T-helper 17 cell (primary cell): ENCODE measurements at regions not wholly inside any gene's neighbourhood (a gene's known extent, or its start where the extent isn't known, plus 50 kb on each side); places are given as distances from the start of the nearest gene placed in this dataset.

Experiments used
- ATAC-seq: fragments of 150-1000 bp; cut with Tn5 transposase; 2 replicates; pipeline ENCODE4 v1.10.0; 2021; ENCODE audit warnings: mild to moderate bottlenecking, moderate library complexity
- DNase-seq, 3 donors: peaks; one replicate each; pipeline versions ENCODE4 v3.0.0 to v3.0.0-alpha.2; 2020 to 2021
- H3K9me3 ChIP-seq: one replicate; pipeline ENCODE4 v1.7.0; 2013; ENCODE audit warnings: low read length, mild to moderate bottlenecking; ENCODE audit not compliant: control insufficient read depth, poor library complexity, severe bottlenecking
- H3K27ac Mint-ChIP-seq: one replicate; pipeline ENCODE4 v1.8.0; 2022; ENCODE audit warnings: mild to moderate bottlenecking, moderate library complexity, mixed read lengths
- H3K27me3 Mint-ChIP-seq: one replicate; pipeline ENCODE4 v1.8.0; 2022; ENCODE audit warnings: mixed read lengths
- H3K36me3 Mint-ChIP-seq: one replicate; pipeline ENCODE4 v1.8.0; 2022; ENCODE audit warnings: low read depth, mixed read lengths
- H3K4me1 Mint-ChIP-seq: one replicate; pipeline ENCODE4 v1.8.0; 2022; ENCODE audit warnings: mild to moderate bottlenecking, mixed read lengths
- H3K4me3 Mint-ChIP-seq: one replicate; pipeline ENCODE4 v1.8.0; 2022; ENCODE audit warnings: mild to moderate bottlenecking, moderate library complexity, mixed read lengths

DNA sequence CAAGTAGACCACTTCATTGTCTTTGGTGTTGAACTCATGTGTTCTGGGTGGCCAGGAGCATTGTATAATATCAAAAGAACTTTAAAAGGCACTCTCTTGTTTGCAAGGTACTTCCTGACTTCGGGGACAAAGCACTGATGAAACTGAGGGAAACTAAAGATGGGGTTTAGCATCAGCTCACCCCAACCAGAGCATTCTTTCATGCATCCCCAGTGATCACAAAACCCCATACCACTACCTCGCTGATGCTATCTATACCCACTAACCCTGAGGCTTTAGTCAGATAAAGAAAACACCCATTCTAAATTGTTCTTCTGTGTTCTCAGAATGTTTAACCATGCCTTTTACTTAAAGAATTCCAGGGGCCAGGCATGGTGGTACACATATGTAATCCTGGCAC lies 94.5 kb upstream of the DOCK9 start:
- no peaks in the 10 kb centered on the region for H3K27me3 Mint-ChIP-seq
- ATAC-seq: peak; percentile 52
- peak overlapping the region; percentile 5 for H3K27ac Mint-ChIP-seq
- no peak for DNase-seq
- H3K4me3 Mint-ChIP-seq: no peak overlapping the region
- no peaks in the 10 kb centered on the region for H3K9me3 ChIP-seq
- H3K36me3 Mint-ChIP-seq: peaks cover 3% of the 10 kb centered on the region
- peaks cover 40% of the 10 kb centered on the region for H3K4me1 Mint-ChIP-seq

DNA sequence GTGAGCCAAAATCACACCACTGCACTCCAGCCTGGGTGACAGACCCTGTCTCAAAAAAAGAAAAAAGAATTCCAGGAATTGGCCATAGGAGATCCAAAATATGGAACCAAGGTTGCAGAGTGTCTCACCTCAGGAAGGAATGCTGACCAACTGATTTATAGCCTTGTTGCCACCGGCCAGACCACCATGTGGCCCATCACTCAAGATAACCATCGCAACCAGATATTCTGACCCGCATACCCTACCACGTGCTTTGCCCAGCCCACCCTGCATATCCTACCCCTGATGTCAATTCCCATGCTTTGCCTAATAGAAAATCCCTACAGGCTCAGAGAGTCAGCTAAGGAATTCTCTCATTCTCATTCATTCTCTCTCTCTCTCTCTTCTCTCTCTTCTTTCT lies 95.1 kb upstream of the DOCK9 start:
- H3K36me3 Mint-ChIP-seq: peaks cover 3% of the 10 kb centered on the region
- ATAC-seq (no peak), DNase-seq (no peak)
- no peaks in the 10 kb centered on the region for H3K9me3 ChIP-seq
- H3K4me1 Mint-ChIP-seq: peaks cover 42% of the 10 kb centered on the region
- H3K27ac Mint-ChIP-seq: peak overlapping the region; percentile 5
- H3K27me3 Mint-ChIP-seq: no peaks in the 10 kb centered on the region
- no peak overlapping the region for H3K4me3 Mint-ChIP-seq

DNA sequence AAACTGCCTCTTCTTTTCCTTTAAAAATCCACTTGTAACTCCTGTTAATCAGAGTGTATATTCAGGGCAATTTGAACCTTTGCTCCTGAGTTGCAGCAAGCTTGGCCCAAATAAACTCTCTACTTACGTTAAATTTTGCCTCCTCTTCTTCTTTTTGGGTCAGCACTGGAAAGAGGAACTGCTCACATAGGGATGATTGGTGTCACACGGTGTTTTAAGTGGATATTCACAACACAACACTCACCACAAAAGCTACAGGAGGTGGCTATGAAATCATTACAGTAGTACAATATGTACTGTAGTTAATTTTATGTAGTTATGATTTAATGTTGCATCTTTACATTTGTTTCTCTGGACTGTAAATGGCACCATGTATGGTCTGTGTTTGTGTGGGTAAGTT lies 96.8 kb upstream of the DOCK9 start:
- Mint-ChIP-seq H3K4me1 (peaks cover 49% of the 10 kb centered on the region), H3K27me3 (no peaks in the 10 kb centered on the region), H3K36me3 (peaks cover 4% of the 10 kb centered on the region), H3K4me3 (no peak overlapping the region), H3K27ac (no peak overlapping the region)
- DNase-seq (no peak), ATAC-seq (no peak)
- no peaks in the 10 kb centered on the region for H3K9me3 ChIP-seq

DNA sequence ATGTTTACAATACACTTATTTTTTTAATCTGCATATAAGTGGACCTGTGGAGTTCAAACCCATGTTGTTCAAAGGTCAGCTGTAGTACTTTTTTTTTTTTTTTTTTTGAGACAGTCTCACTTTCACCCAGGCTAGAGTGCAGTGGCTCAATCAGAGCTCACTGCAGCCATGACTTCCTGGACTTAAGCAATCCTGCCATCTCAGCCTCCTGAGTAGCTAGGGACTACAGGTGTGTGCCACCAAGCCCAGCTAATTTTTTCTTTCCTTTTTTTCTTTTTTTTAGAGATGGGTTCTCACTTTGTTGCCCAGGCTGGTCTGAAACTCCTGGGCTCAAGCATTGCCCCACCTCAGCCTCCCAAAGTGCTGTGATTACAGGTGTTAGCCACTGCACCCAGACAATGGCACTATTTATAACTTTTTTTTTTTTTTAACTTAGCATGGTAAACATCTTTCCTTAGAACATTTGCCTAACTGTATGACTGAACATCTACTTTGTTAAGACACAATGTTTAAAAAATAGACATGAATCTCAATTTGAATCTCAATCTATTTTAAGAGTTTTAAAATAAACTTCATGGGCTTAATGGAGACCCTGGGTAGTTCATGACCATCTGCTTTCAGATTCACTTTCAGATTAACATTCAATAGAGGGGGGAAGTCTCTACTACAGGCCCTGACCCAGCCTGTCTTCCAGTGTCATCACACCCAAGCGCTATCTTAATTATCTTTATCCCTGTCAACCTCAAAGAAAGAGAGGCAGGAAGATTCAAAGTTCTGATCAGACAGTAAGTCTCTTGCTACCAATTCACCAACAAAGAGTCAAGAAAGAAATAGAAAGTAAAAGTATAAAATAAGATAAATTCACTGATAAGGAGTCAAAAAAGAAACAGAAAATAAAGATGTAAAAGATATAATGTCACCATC lies 97.7 kb upstream of the DOCK9 start:
- H3K27ac Mint-ChIP-seq: peak overlapping the region; percentile 96
- H3K36me3 Mint-ChIP-seq: peaks cover 4% of the 10 kb centered on the region
- ATAC-seq (peak; percentile 73), DNase-seq (no peak)
- H3K4me3 Mint-ChIP-seq: peak overlapping the region; percentile 64
- H3K9me3 ChIP-seq: no peaks in the 10 kb centered on the region
- H3K4me1 Mint-ChIP-seq: peaks cover 51% of the 10 kb centered on the region
- H3K27me3 Mint-ChIP-seq: no peaks in the 10 kb centered on the region

DNA sequence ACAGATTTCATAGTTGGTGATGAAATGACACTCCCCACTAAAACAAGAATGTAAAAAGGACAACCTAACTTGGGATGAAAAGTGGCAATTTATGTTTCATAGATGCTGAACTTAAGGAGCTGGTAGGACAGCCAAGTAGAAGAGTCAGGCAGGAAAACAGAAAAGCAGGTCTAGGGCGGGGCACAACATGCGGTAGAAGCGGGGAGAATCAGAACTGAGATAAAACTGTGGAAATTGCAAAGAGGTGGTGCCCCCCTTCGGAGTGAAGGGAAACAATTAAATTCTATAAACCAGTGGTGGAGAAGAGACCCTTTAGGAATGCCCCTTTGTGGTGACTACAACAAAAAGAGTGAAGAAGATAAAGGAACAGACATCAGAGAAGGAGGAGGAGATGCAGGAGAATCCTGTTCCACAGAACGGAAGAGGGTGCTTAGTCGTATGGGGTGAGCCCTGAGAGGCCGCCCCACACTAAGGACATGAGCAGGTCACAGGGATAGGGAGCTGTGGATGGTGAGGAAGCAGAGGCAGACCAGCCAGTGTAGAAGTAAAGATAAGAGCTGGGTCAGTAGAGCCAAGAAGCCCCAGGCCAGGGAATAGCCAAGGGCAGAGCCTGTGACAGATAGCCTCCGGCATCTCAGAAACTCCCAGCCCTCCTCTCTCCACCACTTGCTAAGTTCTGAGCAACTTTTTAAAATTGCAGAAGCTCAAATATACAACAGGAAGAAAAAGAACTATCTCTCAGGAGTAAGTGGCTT lies 100.3 kb upstream of the DOCK9 start:
- no peak for DNase-seq
- Mint-ChIP-seq H3K27ac (peak overlapping the region; percentile 96), H3K4me1 (peaks cover 40% of the 10 kb centered on the region), H3K27me3 (no peaks in the 10 kb centered on the region), H3K4me3 (peak overlapping the region; percentile 72), H3K36me3 (peaks cover 4% of the 10 kb centered on the region)
- no peaks in the 10 kb centered on the region for H3K9me3 ChIP-seq
- peak; percentile 59 for ATAC-seq

DNA sequence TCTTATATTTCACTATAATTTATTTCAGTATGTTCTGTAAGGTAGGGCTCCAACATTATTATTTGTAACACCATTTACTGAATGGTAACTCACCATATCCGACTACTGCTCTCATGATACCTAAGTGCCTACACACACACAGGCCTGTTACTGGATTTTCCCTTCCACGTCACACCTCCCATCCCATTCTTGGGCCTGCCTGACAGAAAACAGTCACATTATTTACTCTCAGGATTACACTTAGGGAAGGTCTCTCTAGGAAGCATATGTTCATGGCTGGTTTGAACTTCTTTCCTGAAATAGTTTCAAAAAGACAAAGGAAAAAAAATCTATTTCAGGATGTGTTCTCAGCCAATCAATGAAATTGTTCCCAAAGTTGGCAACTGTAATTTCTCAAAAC lies 102.3 kb upstream of the DOCK9 start:
- no peak for DNase-seq
- Mint-ChIP-seq H3K4me3 (no peak overlapping the region), H3K27ac (peak overlapping the region; percentile 67), H3K27me3 (no peaks in the 10 kb centered on the region), H3K36me3 (peaks cover 2% of the 10 kb centered on the region), H3K4me1 (peaks cover 56% of the 10 kb centered on the region)
- no peak for ATAC-seq
- no peaks in the 10 kb centered on the region for H3K9me3 ChIP-seq

DNA sequence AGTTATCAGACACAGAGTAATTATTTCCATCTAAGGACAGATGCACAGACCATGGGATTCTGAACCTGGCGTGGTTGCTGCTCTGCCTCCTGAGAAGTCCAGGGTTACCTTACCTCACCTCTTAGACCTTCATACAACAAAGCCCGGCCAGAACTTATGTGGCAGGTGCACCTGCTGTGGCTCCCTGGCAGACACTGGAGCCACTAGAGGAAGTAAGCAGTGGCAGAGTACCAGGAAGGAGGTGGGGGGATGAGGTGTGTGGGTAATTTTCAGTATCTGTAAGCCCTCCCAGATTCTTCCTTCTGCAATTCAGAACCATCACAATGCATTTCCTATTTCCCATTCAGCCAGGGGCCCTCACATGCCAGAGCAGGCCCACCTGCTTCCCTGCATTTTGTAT lies 106.1 kb upstream of the DOCK9 start:
- Mint-ChIP-seq H3K27ac (peak overlapping the region; percentile 93), H3K27me3 (no peaks in the 10 kb centered on the region), H3K4me3 (peak overlapping the region; percentile 91), H3K4me1 (peaks cover 39% of the 10 kb centered on the region), H3K36me3 (peaks cover 4% of the 10 kb centered on the region)
- DNase-seq (no peak), ATAC-seq (no peak)
- H3K9me3 ChIP-seq: no peaks in the 10 kb centered on the region

DNA sequence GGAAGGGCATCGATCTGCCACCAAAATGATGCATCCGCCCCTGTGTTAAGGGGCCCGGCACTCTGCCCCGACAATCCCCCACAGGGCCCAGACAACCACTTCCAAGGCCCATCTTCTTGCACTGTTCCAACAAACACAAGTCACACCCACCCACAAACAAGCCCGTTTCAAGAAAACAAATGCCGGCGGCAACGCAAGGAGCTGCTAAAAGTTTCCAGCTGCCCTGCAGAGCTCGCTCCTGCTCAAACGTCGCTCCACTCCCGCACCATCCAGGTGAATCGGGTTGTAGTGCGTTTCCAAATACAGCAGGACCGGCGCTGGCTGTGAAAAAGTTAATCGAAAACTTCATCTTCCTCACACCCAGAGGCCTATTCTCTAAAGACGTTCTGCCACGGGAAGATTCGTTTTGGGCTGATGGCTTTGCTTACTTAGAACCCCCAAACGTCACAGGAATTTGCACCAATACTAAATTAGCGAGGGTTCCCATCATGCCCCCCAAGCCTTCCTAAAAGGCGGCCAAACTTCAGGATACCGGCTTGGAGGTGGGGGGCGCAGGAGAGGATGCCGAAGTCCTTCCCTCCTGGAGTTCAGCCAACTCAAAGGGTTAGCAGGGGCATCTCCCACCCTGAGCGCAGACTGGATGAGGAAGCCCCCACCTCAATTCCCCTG lies 107.4 kb upstream of the DOCK9 start:
- peak in 1 of 3 donors; percentile 22 for DNase-seq
- H3K27me3 Mint-ChIP-seq: no peaks in the 10 kb centered on the region

DNA sequence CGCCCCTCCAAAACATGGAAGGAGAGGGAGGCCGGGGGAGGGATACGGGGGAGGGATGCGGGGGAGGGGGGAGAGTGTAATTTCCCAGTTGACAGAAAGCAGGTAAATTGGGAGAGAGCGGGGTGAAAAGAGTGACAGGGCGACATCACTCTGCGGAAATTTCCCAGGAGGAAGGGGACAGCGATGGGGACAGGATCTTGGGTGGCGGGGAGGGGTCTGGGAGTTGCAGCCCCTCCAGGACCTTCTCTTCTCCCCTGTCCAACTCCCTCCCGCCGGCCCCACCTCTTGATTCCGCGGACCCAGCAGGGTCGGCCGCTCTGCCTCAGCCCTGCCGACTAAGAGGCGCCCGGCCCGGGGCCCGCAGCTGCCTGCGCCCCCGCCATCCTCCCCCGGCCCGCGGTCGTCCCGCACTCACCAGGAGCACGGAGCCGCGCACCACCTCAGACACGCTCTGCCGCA lies 108.0 kb upstream of the DOCK9 start:
- ATAC-seq (no peak), DNase-seq (no peak)
- H3K4me1 Mint-ChIP-seq: peaks cover 34% of the 10 kb centered on the region
- no peaks in the 10 kb centered on the region for H3K27me3 Mint-ChIP-seq
- H3K9me3 ChIP-seq: no peaks in the 10 kb centered on the region
- peaks cover 4% of the 10 kb centered on the region for H3K36me3 Mint-ChIP-seq
- peak overlapping the region; percentile 91 for H3K4me3 Mint-ChIP-seq
- H3K27ac Mint-ChIP-seq: peak overlapping the region; percentile 93

More for the DNA sequence above, 107.4 kb upstream of the DOCK9 start:
- H3K9me3 ChIP-seq: no peaks in the 10 kb centered on the region
- Mint-ChIP-seq H3K36me3 (peaks cover 4% of the 10 kb centered on the region), H3K4me1 (peaks cover 38% of the 10 kb centered on the region), H3K4me3 (peak overlapping the region; percentile 91), H3K27ac (peak overlapping the region; percentile 93)
- no peak for ATAC-seq

DNA sequence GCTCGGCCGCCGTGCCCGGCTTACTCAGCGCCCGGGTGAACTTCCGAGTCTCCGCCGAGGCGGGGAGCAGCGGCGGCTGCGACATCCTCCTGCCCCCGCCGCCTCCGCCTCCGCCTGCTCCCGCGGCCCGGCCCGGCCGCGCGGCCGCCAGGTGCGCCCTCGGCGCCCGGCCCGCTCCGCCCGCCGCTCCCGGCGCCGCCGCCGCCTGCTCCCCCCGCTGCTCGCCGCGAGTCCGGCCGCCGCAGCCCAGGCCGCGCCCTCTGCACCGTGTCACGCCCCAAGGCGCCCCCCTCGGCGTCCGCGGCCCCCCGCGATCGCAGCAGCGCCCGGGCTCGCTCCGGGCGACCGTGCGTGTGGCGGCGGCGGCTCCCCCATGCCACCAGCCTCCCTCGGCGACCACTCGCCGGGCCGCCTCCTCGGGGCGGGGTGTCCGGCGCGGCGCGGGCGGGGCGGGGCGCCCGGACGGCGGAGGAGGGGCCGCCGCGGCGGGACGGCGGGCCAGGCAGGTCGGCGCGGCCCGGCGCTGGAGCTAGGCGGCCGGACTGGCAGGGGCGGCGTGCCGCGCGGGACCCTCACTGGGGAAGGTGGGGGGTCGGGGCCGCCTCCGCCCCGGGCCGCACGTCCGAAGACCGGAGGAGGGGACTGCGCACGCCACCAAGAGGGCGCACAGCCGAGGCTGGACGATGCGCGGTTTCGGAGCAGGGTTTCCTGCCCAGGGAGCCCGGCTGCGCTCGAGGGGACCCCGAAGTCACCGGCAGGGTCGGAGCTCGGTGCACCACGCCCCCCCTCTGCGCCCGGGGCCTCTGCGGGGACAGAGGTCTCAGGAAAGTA lies 108.6 kb upstream of the DOCK9 start:
- DNase-seq (peak; percentile 67 to 69 (median 69)), ATAC-seq (peak; percentile 50)
- H3K4me3 Mint-ChIP-seq: peak overlapping the region; percentile 94
- H3K36me3 Mint-ChIP-seq: peaks cover 4% of the 10 kb centered on the region
- H3K9me3 ChIP-seq: no peaks in the 10 kb centered on the region
- H3K27ac Mint-ChIP-seq: peak overlapping the region; percentile 99
- no peaks in the 10 kb centered on the region for H3K27me3 Mint-ChIP-seq
- peaks cover 31% of the 10 kb centered on the region for H3K4me1 Mint-ChIP-seq

DNA sequence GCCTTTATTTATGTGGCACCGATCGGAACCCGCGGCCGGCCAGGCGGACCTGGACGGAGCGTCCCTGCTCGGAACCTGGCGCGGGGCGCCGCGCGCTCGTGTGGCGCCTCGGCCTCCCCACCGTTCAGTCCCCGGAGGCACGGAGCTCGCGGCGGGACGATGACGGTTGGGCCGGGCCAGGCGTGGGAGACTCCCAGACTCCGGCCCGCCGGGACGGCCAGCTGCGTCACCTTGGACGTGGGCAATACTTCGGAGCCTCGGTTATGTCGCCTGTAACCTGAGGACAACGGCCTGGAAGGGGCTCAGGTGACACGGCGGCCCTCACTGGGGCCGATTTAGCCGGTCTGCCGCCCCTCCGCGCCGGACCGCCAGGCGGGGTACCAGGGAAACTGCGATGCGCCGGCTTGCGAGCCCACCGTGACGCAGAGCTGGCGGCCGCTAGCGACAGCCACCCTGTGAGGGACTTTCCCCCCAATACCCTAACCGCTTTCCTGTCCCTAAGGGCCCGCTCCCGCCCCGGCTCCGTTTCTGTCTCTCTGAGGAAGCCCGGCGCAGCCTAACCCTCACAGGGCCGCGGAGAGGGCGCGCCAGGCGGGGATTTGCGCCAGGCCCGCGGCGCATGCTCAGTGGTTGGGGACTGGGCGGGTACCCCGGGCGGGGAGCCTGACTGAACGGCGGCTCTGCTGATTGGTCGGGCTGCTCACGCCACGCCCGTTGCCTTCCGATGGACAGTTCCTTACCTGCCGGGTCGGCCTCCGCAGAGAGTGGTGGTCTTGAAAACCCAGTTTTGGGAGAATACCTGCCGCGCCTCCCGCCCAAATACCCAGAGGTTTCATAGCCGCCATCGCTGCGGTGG lies 109.5 kb upstream of the DOCK9 start:
- peaks cover 33% of the 10 kb centered on the region for H3K4me1 Mint-ChIP-seq
- no peaks in the 10 kb centered on the region for H3K27me3 Mint-ChIP-seq

More for the DNA sequence above, 109.5 kb upstream of the DOCK9 start:
- Mint-ChIP-seq H3K27ac (peak overlapping the region; percentile 99), H3K36me3 (peaks cover 4% of the 10 kb centered on the region), H3K4me3 (peak overlapping the region; percentile 94)
- ATAC-seq: peak; percentile 82
- no peaks in the 10 kb centered on the region for H3K9me3 ChIP-seq
- peak; percentile 91 to 93 (median 92) for DNase-seq
